ENCODE measurements at regions not wholly inside any gene's neighbourhood (a gene's known extent, or its start where the extent isn't known, plus 50 kb on each side); places are given as distances from the start of the nearest gene placed in this dataset.

DNA sequence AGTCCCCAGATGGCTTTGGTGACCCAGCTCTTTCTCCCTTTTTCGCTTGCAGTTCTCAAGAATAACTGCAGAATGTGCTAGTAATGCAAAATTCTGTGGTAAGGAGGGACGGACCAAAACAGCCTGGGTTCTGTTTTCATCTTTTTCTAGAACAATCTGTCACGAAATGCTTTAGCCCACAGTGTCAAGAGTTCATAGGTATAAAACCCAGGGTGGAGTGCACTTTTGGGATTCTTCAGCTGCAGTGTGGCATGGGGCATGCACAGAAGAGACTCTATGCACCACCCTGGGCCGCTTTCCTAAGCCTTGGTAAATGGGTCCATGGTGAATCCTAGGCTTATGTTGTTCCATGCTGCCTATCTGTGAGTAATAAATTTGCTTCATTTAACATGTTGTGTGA, 1072.7 kb upstream of the GBE1 start:
- TF ChIP-seq, protein P1, sequence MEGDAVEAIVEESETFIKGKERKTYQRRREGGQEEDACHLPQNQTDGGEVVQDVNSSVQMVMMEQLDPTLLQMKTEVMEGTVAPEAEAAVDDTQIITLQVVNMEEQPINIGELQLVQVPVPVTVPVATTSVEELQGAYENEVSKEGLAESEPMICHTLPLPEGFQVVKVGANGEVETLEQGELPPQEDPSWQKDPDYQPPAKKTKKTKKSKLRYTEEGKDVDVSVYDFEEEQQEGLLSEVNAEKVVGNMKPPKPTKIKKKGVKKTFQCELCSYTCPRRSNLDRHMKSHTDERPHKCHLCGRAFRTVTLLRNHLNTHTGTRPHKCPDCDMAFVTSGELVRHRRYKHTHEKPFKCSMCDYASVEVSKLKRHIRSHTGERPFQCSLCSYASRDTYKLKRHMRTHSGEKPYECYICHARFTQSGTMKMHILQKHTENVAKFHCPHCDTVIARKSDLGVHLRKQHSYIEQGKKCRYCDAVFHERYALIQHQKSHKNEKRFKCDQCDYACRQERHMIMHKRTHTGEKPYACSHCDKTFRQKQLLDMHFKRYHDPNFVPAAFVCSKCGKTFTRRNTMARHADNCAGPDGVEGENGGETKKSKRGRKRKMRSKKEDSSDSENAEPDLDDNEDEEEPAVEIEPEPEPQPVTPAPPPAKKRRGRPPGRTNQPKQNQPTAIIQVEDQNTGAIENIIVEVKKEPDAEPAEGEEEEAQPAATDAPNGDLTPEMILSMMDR (IDR thresholded peaks at IDR 0.05): no peak
- TF ChIP-seq POLR2AphosphoS5 (IDR thresholded peaks at IDR 0.05) (no peak), EP300 (IDR thresholded peaks at IDR 0.05) (no peak), POLR2A (IDR thresholded peaks at IDR 0.05) (no peak)

Measured in upper lobe of left lung (tissue), 4 donors.